Peyer's patch (tissue), 4 donors: ENCODE measurements at regions not wholly inside any gene's neighbourhood (a gene's known extent, or its start where the extent isn't known, plus 50 kb on each side); places are given as distances from the start of the nearest gene placed in this dataset.

ENCODE experiments used
- DNase-seq, 3 donors: peaks; one replicate each; pipeline ENCODE4 v3.0.0-alpha.2; 2017 to 2019
- H3K27ac ChIP-seq, 4 donors: fragments of 200-600 bp; sonication (generic); one replicate each; pipeline ENCODE4 v1.5.1; 2016 to 2019
- H3K27me3 ChIP-seq, 2 donors: fragments of 200-600 bp; sonication (generic); one replicate each; pipeline ENCODE4 v1.5.1; 2019
- H3K36me3 ChIP-seq, 3 donors: fragments of 200-600 bp; sonication (generic); one replicate each; pipeline ENCODE4 v1.5.1; 2016 to 2019
- H3K4me1 ChIP-seq, 4 donors: fragments of 200-600 bp; sonication (generic); one replicate each; pipeline ENCODE4 v1.5.1; 2016 to 2019
- H3K4me3 ChIP-seq, 4 donors: fragments of 200-600 bp; sonication (generic); 1 replicate in 3 of 4; 2 replicates in 1 of 4; pipeline ENCODE4 v1.5.1; 2016 to 2019; ENCODE audit warnings: mild to moderate bottlenecking in 1 of 4
- H3K9me3 ChIP-seq, 4 donors: fragments of 200-600 bp; sonication (generic); one replicate each; pipeline ENCODE4 v1.5.1; 2016 to 2019; ENCODE audit warnings: mild to moderate bottlenecking in 1 of 4
- CTCF ChIP-seq, 6 experiments: fragments of 450-650 bp in 4 of 6; fragments of 200-600 bp in 2 of 6; sonication (generic) in 1 of 6; IDR thresholded peaks; one replicate each; pipeline ENCODE4 v1.5.1; 2017 to 2019; ENCODE audit warnings: antibody characterized with exemption in 6 of 6, mild to moderate bottlenecking in 3 of 6, moderate library complexity in 1 of 6
- POLR2A ChIP-seq, 2 donors: fragments of 450-650 bp; IDR thresholded peaks; one replicate each; pipeline ENCODE4 v1.5.1; 2017; ENCODE audit warnings: antibody characterized with exemption in 2 of 2, mild to moderate bottlenecking in 2 of 2, moderate library complexity in 2 of 2

GRCh38 chr5:167892352-167893115 is 398.9 kb upstream of the WWC1 start:
- no peaks in the 10 kb centered on the region for H3K9me3 ChIP-seq
- TF ChIP-seq POLR2A (IDR thresholded peaks at IDR 0.05) (no peak), CTCF (IDR thresholded peaks at IDR 0.05) (no peak)
- H3K4me1 ChIP-seq = no peaks in the 10 kb centered on the region
- H3K27ac ChIP-seq = no peak overlapping the region
- DNase-seq = no peak
- H3K36me3 ChIP-seq = no peaks in the 10 kb centered on the region
- H3K4me3 ChIP-seq = no peak overlapping the region
- H3K27me3 ChIP-seq = no peaks in the 10 kb centered on the region

- TF ChIP-seq CTCF (IDR thresholded peaks at IDR 0.05) (no peak), POLR2A (IDR thresholded peaks at IDR 0.05) (no peak)
- Histone ChIP-seq H3K36me3 (no peaks in the 10 kb centered on the region), H3K9me3 (no peaks in the 10 kb centered on the region), H3K27ac (no peak overlapping the region), H3K27me3 (no peaks in the 10 kb centered on the region), H3K4me3 (no peak overlapping the region), H3K4me1 (no peaks in the 10 kb centered on the region)
- DNase-seq = no peak
These were observed 398.2 kb upstream of the WWC1 start for GRCh38 chr5:167893271-167893670.

GRCh38 chr5:167894631-167895472 is 396.6 kb upstream of the WWC1 start:
- Histone ChIP-seq H3K9me3 (no peaks in the 10 kb centered on the region), H3K27me3 (no peaks in the 10 kb centered on the region), H3K4me1 (no peaks in the 10 kb centered on the region), H3K4me3 (no peak overlapping the region), H3K36me3 (no peaks in the 10 kb centered on the region), H3K27ac (no peak overlapping the region)
- TF ChIP-seq POLR2A (IDR thresholded peaks at IDR 0.05) (no peak), CTCF (IDR thresholded peaks at IDR 0.05) (no peak)
- no peak for DNase-seq

GRCh38 chr5:167895899-167896659 is 395.4 kb upstream of the WWC1 start:
- DNase-seq = no peak
- Histone ChIP-seq H3K9me3 (no peaks in the 10 kb centered on the region), H3K27ac (no peak overlapping the region), H3K4me1 (no peaks in the 10 kb centered on the region), H3K27me3 (no peaks in the 10 kb centered on the region), H3K36me3 (no peaks in the 10 kb centered on the region), H3K4me3 (no peak overlapping the region)
- TF ChIP-seq CTCF (IDR thresholded peaks at IDR 0.05) (no peak), POLR2A (IDR thresholded peaks at IDR 0.05) (no peak)

GRCh38 chr5:167896814-167897213 is 394.6 kb upstream of the WWC1 start:
- Histone ChIP-seq H3K36me3 (no peaks in the 10 kb centered on the region), H3K9me3 (no peaks in the 10 kb centered on the region), H3K27ac (no peak overlapping the region), H3K4me3 (no peak overlapping the region), H3K27me3 (no peaks in the 10 kb centered on the region), H3K4me1 (no peaks in the 10 kb centered on the region)
- TF ChIP-seq CTCF (IDR thresholded peaks at IDR 0.05) = no peak
- TF ChIP-seq POLR2A (IDR thresholded peaks at IDR 0.05) = no peak
- DNase-seq = no peak
